ENCODE measurements at regions not wholly inside any gene's neighbourhood (a gene's known extent, or its start where the extent isn't known, plus 50 kb on each side); places are given as distances from the start of the nearest gene placed in this dataset.

DNA sequence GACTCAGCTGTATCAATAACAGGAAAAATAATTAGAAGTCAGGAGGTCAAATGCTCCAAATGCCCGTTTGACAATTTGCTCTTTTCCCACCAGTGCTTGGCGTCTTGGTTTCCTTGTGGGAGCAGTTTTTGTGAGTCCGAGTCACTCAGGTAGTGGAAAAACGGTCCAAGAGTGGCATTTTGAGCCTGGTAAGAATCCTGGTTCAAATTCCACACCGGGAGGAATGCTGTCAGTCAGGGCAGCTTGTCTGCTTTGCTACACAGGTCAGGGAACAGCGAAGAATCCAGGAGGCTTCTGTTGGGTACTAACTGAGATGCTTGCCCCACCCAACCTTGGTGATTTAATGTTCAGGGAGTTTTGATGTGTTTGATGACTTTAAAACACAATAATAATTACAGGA, 209.5 kb downstream of the HERPUD2 start:
- H4K20me1 ChIP-seq (ENCODE audit: insufficient read depth, low read length) = no peaks in the 10 kb centered on the region
- H3K4me1 ChIP-seq (ENCODE audit: insufficient read depth, low read length, severe bottlenecking) = no peaks in the 10 kb centered on the region
- no peak overlapping the region for H3K9ac ChIP-seq (ENCODE audit: low read length)
- H3K4me2 ChIP-seq (ENCODE audit: low read length) = no peak overlapping the region
- H3K9me2 ChIP-seq (ENCODE audit: low read depth, low read length) = no peaks in the 10 kb centered on the region
- no peaks in the 10 kb centered on the region for H3F3A ChIP-seq (ENCODE audit: insufficient read depth, low read length)
- no peaks in the 10 kb centered on the region for H3K27me3 ChIP-seq (ENCODE audit: insufficient read depth, low read length)
- no peak overlapping the region for H2AFZ ChIP-seq (ENCODE audit: low read length)
- H3K27ac ChIP-seq (ENCODE audit: low read depth, low read length, poor library complexity, severe bottlenecking) = no peak overlapping the region
- TF ChIP-seq, protein P1, sequence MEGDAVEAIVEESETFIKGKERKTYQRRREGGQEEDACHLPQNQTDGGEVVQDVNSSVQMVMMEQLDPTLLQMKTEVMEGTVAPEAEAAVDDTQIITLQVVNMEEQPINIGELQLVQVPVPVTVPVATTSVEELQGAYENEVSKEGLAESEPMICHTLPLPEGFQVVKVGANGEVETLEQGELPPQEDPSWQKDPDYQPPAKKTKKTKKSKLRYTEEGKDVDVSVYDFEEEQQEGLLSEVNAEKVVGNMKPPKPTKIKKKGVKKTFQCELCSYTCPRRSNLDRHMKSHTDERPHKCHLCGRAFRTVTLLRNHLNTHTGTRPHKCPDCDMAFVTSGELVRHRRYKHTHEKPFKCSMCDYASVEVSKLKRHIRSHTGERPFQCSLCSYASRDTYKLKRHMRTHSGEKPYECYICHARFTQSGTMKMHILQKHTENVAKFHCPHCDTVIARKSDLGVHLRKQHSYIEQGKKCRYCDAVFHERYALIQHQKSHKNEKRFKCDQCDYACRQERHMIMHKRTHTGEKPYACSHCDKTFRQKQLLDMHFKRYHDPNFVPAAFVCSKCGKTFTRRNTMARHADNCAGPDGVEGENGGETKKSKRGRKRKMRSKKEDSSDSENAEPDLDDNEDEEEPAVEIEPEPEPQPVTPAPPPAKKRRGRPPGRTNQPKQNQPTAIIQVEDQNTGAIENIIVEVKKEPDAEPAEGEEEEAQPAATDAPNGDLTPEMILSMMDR (IDR thresholded peaks at IDR 0.05; ENCODE audit: low read length) = no peak
- H3K9me3 ChIP-seq (ENCODE audit: low read length) = no peaks in the 10 kb centered on the region
- H3K4me3 ChIP-seq (ENCODE audit: low read depth, low read length, poor library complexity, severe bottlenecking) = no peak overlapping the region
- H3K79me2 ChIP-seq (ENCODE audit: insufficient read depth, low read length) = no peaks in the 10 kb centered on the region
- H3K36me3 ChIP-seq (ENCODE audit: insufficient read depth, low read length) = no peaks in the 10 kb centered on the region

DNA sequence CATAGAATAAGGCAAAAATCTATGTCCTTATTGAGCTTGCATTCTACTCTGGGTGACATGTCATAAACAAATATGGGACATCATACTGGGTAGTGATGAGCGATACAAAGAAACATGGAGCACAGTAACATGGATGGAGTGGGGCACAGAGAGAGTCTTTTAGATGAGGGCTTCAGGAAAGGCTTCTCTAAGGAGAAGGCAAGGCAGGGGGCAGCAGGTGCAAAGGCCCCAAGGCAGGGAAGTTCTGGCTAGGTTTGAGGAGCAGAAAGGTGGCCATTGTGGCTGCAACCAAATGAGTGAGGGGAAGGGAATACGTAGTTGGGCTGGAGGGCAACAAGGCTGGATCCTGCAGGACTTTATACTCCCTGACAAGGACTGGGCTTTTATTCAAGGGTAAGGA, 211.4 kb downstream of the HERPUD2 start:
- H3K9me2 ChIP-seq (ENCODE audit: low read depth, low read length) = no peaks in the 10 kb centered on the region
- H2AFZ ChIP-seq (ENCODE audit: low read length) = no peak overlapping the region
- H3K79me2 ChIP-seq (ENCODE audit: insufficient read depth, low read length) = no peaks in the 10 kb centered on the region
- TF ChIP-seq, protein P1 (IDR thresholded peaks at IDR 0.05; ENCODE audit: low read length) = no peak
- no peak for TF ChIP-seq EZH2 (IDR thresholded peaks at IDR 0.05; ENCODE audit: borderline replicate concordance, low read length)
- H3K9ac ChIP-seq (ENCODE audit: low read length) = no peak overlapping the region
- H3K27ac ChIP-seq (ENCODE audit: low read depth, low read length, poor library complexity, severe bottlenecking) = no peak overlapping the region
- H3K4me2 ChIP-seq (ENCODE audit: low read length) = no peak overlapping the region
- no peaks in the 10 kb centered on the region for H4K20me1 ChIP-seq (ENCODE audit: insufficient read depth, low read length)
- no peaks in the 10 kb centered on the region for H3K4me1 ChIP-seq (ENCODE audit: insufficient read depth, low read length, severe bottlenecking)
- no peaks in the 10 kb centered on the region for H3K36me3 ChIP-seq (ENCODE audit: insufficient read depth, low read length)
- H3K4me3 ChIP-seq (ENCODE audit: low read depth, low read length, poor library complexity, severe bottlenecking) = no peak overlapping the region
- H3K9me3 ChIP-seq (ENCODE audit: low read length) = no peaks in the 10 kb centered on the region
- H3K27me3 ChIP-seq (ENCODE audit: insufficient read depth, low read length) = no peaks in the 10 kb centered on the region
- no peaks in the 10 kb centered on the region for H3F3A ChIP-seq (ENCODE audit: insufficient read depth, low read length)

DNA sequence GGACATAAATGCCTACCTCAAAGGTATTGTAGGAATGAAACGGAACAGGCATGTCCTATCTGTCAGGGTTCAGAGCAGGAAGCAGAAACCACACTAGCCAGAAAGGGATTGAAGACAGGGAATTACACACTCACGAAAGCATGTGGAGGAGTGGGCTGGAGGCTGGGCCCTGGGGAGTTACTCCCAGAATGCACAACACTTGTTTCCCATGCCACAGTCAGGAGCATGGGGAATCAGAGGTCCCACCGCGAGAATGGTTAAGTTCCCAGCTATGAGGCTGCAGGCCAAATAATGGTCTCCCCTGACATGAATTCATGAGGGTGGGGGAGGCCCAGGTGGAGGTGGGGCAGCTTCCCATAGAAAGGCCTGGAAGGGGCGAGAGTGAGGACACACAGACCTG, 212.7 kb downstream of the HERPUD2 start:
- no peaks in the 10 kb centered on the region for H3K36me3 ChIP-seq (ENCODE audit: insufficient read depth, low read length)
- H3K4me3 ChIP-seq (ENCODE audit: low read depth, low read length, poor library complexity, severe bottlenecking) = no peak overlapping the region
- H3K79me2 ChIP-seq (ENCODE audit: insufficient read depth, low read length) = no peaks in the 10 kb centered on the region
- TF ChIP-seq EZH2 (IDR thresholded peaks at IDR 0.05; ENCODE audit: borderline replicate concordance, low read length) = no peak
- TF ChIP-seq, protein P1 (IDR thresholded peaks at IDR 0.05; ENCODE audit: low read length) = no peak
- no peaks in the 10 kb centered on the region for H3K9me2 ChIP-seq (ENCODE audit: low read depth, low read length)
- no peaks in the 10 kb centered on the region for H3K27me3 ChIP-seq (ENCODE audit: insufficient read depth, low read length)
- H3F3A ChIP-seq (ENCODE audit: insufficient read depth, low read length) = no peaks in the 10 kb centered on the region
- no peaks in the 10 kb centered on the region; the same call in 1 of the 2 replicates for H3K9me3 ChIP-seq (ENCODE audit: low read length)
- H4K20me1 ChIP-seq (ENCODE audit: insufficient read depth, low read length) = no peaks in the 10 kb centered on the region
- H3K27ac ChIP-seq (ENCODE audit: low read depth, low read length, poor library complexity, severe bottlenecking) = no peak overlapping the region
- H3K9ac ChIP-seq (ENCODE audit: low read length) = no peak overlapping the region
- H3K4me1 ChIP-seq (ENCODE audit: insufficient read depth, low read length, severe bottlenecking) = no peaks in the 10 kb centered on the region
- no peak overlapping the region for H2AFZ ChIP-seq (ENCODE audit: low read length)
- no peak overlapping the region for H3K4me2 ChIP-seq (ENCODE audit: low read length)

Measured in OCI-LY1 (cell line).